ENCODE measurements at regions not wholly inside any gene's neighbourhood (a gene's known extent, or its start where the extent isn't known, plus 50 kb on each side); places are given as distances from the start of the nearest gene placed in this dataset.

GRCh38 chr12:23043646-23044045 lies 418.7 kb downstream of the ETNK1 start:
- Histone ChIP-seq H3K27me3 (ENCODE audit: control insufficient read depth in 4 of 4, insufficient read depth in 4 of 4, low read length in 3 of 4) (no peaks in the 10 kb centered on the region), H3K9me3 (ENCODE audit: control insufficient read depth in 4 of 4, low read length in 3 of 4) (no peaks in the 10 kb centered on the region), H3K36me3 (ENCODE audit: control insufficient read depth in 4 of 4, insufficient read depth in 3 of 4, low read depth in 1 of 4, low read length in 3 of 4) (no peaks in the 10 kb centered on the region), H3K4me1 (ENCODE audit: control insufficient read depth in 4 of 4, insufficient read depth in 4 of 4, low read length in 3 of 4) (peaks cover 5 to 30% (median 15%) of the 10 kb centered on the region in 4 donors), H3K27ac (ENCODE audit: low read depth in 1 of 2, low read length in 2 of 2) (no peak overlapping the region), H3K9ac (ENCODE audit: low read depth in 1 of 2, low read length in 2 of 2) (no peak overlapping the region), H3K4me3 (ENCODE audit: low read depth in 1 of 3, low read length in 3 of 3) (no peak overlapping the region)
- DNase-seq (ENCODE audit: low spot score): no peak
- 72% methylated on average over 1 of the region's 1 CpG for WGBS
- TF ChIP-seq REST (IDR thresholded peaks at IDR 0.05) (no peak), HNF4G (IDR thresholded peaks at IDR 0.05) (no peak), MAX (IDR thresholded peaks at IDR 0.05) (no peak), JUND (IDR thresholded peaks at IDR 0.05) (no peak), FOXA2 (IDR thresholded peaks at IDR 0.05) (no peak), FOXA1 (IDR thresholded peaks at IDR 0.05) (no peak), RXRA (IDR thresholded peaks at IDR 0.05) (no peak), ZBTB33 (IDR thresholded peaks at IDR 0.05) (no peak), SP1 (IDR thresholded peaks at IDR 0.05) (no peak), RAD21 (IDR thresholded peaks at IDR 0.05) (no peak)
- TF ChIP-seq, protein P1, sequence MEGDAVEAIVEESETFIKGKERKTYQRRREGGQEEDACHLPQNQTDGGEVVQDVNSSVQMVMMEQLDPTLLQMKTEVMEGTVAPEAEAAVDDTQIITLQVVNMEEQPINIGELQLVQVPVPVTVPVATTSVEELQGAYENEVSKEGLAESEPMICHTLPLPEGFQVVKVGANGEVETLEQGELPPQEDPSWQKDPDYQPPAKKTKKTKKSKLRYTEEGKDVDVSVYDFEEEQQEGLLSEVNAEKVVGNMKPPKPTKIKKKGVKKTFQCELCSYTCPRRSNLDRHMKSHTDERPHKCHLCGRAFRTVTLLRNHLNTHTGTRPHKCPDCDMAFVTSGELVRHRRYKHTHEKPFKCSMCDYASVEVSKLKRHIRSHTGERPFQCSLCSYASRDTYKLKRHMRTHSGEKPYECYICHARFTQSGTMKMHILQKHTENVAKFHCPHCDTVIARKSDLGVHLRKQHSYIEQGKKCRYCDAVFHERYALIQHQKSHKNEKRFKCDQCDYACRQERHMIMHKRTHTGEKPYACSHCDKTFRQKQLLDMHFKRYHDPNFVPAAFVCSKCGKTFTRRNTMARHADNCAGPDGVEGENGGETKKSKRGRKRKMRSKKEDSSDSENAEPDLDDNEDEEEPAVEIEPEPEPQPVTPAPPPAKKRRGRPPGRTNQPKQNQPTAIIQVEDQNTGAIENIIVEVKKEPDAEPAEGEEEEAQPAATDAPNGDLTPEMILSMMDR (IDR thresholded peaks at IDR 0.05; ENCODE audit: low read depth, low read length, missing input control): no peak
- TF ChIP-seq, protein P2, sequence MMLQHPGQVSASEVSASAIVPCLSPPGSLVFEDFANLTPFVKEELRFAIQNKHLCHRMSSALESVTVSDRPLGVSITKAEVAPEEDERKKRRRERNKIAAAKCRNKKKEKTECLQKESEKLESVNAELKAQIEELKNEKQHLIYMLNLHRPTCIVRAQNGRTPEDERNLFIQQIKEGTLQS (IDR thresholded peaks at IDR 0.05): no peak

- 94% methylated on average over 1 of the region's 1 CpG for WGBS
- no peaks in the 10 kb centered on the region for H3K9me3 ChIP-seq (ENCODE audit: control insufficient read depth in 4 of 4, low read length in 3 of 4)
Measured at GRCh38 chr12:23049180-23049579, 424.2 kb downstream of the ETNK1 start.

More at GRCh38 chr12:23049180-23049579, 424.2 kb downstream of the ETNK1 start:
- Histone ChIP-seq H3K27me3 (ENCODE audit: control insufficient read depth in 4 of 4, insufficient read depth in 4 of 4, low read length in 3 of 4) (no peaks in the 10 kb centered on the region), H3K4me1 (ENCODE audit: control insufficient read depth in 4 of 4, insufficient read depth in 4 of 4, low read length in 3 of 4) (peaks cover 0 to 6% (median 2%) of the 10 kb centered on the region in 4 donors), H3K27ac (ENCODE audit: low read depth in 1 of 2, low read length in 2 of 2) (no peak overlapping the region), H3K36me3 (ENCODE audit: control insufficient read depth in 4 of 4, insufficient read depth in 3 of 4, low read depth in 1 of 4, low read length in 3 of 4) (no peaks in the 10 kb centered on the region), H3K4me3 (ENCODE audit: low read depth in 1 of 3, low read length in 3 of 3) (no peak overlapping the region), H3K9ac (ENCODE audit: low read depth in 1 of 2, low read length in 2 of 2) (no peak overlapping the region)
- DNase-seq (ENCODE audit: low spot score): no peak
- no peak for TF ChIP-seq MAX (IDR thresholded peaks at IDR 0.05)
- no peak for TF ChIP-seq YY1 (IDR thresholded peaks at IDR 0.05)
- TF ChIP-seq, protein P2 (IDR thresholded peaks at IDR 0.05): no peak
- TF ChIP-seq TAF1 (conservative IDR thresholded peaks at IDR 0.05): no peak
- TF ChIP-seq FOXA1 (IDR thresholded peaks at IDR 0.05): no peak

All from liver (tissue), 8 donors.